Stimulated activated CD4-positive, alpha-beta T cell treated with anti-CD3 and anti-CD28 coated beads, TNF-alpha, amount 100 ng/mL, for 48 hours (primary cell): ENCODE measurements at regions not wholly inside any gene's neighbourhood (a gene's known extent, or its start where the extent isn't known, plus 50 kb on each side); places are given as distances from the start of the nearest gene placed in this dataset.

Experiments
- DNase-seq, 3 donors: peaks; one replicate each; pipeline ENCODE4 v3.0.0-alpha.2; 2020; ENCODE audit warnings: low read depth in 3 of 3

GRCh38 chr5:20559845-20560244 lies 571.8 kb upstream of the CDH18 start:
- no peak for DNase-seq

GRCh38 chr5:20556115-20556763 lies 568.2 kb upstream of the CDH18 start:
- DNase-seq, result no peak

- DNase-seq, result no peak
Measured at GRCh38 chr5:20555034-20555433, 567.0 kb upstream of the CDH18 start.

- DNase-seq, result no peak
Measured at GRCh38 chr5:20554001-20554400, 566.0 kb upstream of the CDH18 start.

GRCh38 chr5:20537911-20538703 lies 550.1 kb upstream of the CDH18 start:
- no peak for DNase-seq

- DNase-seq, result no peak
Measured at GRCh38 chr5:20536813-20537212, 548.8 kb upstream of the CDH18 start.

GRCh38 chr5:20536341-20536740 lies 548.3 kb upstream of the CDH18 start:
- DNase-seq, result no peak

- no peak for DNase-seq
Measured at GRCh38 chr5:20528471-20528870, 540.5 kb upstream of the CDH18 start.

- no peak for DNase-seq
Measured at GRCh38 chr5:20524991-20525529, 537.1 kb upstream of the CDH18 start.

- no peak for DNase-seq
Measured at GRCh38 chr5:20522905-20523482, 535.0 kb upstream of the CDH18 start.

GRCh38 chr5:20515606-20516005 lies 527.6 kb upstream of the CDH18 start:
- no peak for DNase-seq

- no peak for DNase-seq
Measured at GRCh38 chr5:20514145-20514544, 526.1 kb upstream of the CDH18 start.

- no peak for DNase-seq
Measured at GRCh38 chr5:20500546-20500945, 512.5 kb upstream of the CDH18 start.

GRCh38 chr5:20498926-20499325 lies 510.9 kb upstream of the CDH18 start:
- DNase-seq, result no peak

GRCh38 chr5:20498102-20498501 lies 510.1 kb upstream of the CDH18 start:
- DNase-seq, result no peak

GRCh38 chr5:20497356-20497755 lies 509.4 kb upstream of the CDH18 start:
- no peak for DNase-seq

GRCh38 chr5:20494706-20495105 lies 506.7 kb upstream of the CDH18 start:
- no peak for DNase-seq

- DNase-seq, result no peak
Measured at GRCh38 chr5:20486826-20487225, 498.8 kb upstream of the CDH18 start.

- DNase-seq, result no peak
Measured at GRCh38 chr5:20476016-20476415, 488.0 kb upstream of the CDH18 start.

GRCh38 chr5:20470997-20471396 lies 483.0 kb upstream of the CDH18 start:
- no peak for DNase-seq

GRCh38 chr5:20469792-20470191 lies 481.8 kb upstream of the CDH18 start:
- no peak for DNase-seq

- DNase-seq, result no peak
Measured at GRCh38 chr5:20469390-20469789, 481.4 kb upstream of the CDH18 start.

- no peak for DNase-seq
Measured at GRCh38 chr5:20466512-20466911, 478.5 kb upstream of the CDH18 start.
